Vagina (tissue), 2 donors: ENCODE measurements at regions not wholly inside any gene's neighbourhood (a gene's known extent, or its start where the extent isn't known, plus 50 kb on each side); places are given as distances from the start of the nearest gene placed in this dataset.

ENCODE experiments used
- CTCF ChIP-seq, 3 experiments: fragments of 450-650 bp in 2 of 3; fragments of 200-600 bp in 1 of 3; sonication (generic) in 1 of 3; IDR thresholded peaks; one replicate each; pipeline ENCODE4 v1.5.1; 2017 to 2019; ENCODE audit warnings: antibody characterized with exemption in 3 of 3, mild to moderate bottlenecking in 2 of 3, moderate library complexity in 2 of 3
- POLR2A ChIP-seq, 2 donors: fragments of 450-650 bp; IDR thresholded peaks; one replicate each; pipeline ENCODE4 v1.6.1; 2017; ENCODE audit warnings: antibody characterized with exemption in 2 of 2, mild to moderate bottlenecking in 2 of 2, moderate library complexity in 2 of 2
- POLR2AphosphoS5 ChIP-seq, 2 donors: sonication (generic); formaldehyde crosslinking; IDR thresholded peaks; one replicate each; pipeline ENCODE4 v1.9.0; 2017; ENCODE audit warnings: antibody characterized with exemption in 2 of 2, mild to moderate bottlenecking in 2 of 2, low read depth in 1 of 2; ENCODE audit not compliant: insufficient read depth in 1 of 2

- no peak for TF ChIP-seq CTCF (IDR thresholded peaks at IDR 0.05)
- TF ChIP-seq POLR2A (IDR thresholded peaks at IDR 0.05), result no peak
- no peak for TF ChIP-seq POLR2AphosphoS5 (IDR thresholded peaks at IDR 0.05; ENCODE audit: insufficient read depth in 1 of 2, low read depth in 1 of 2)
These were observed 229.3 kb upstream of the NEIL3 start for GRCh38 chr4:177080388-177080787.
